Effector memory CD4-positive, alpha-beta T cell (primary cell): ENCODE measurements at regions not wholly inside any gene's neighbourhood (a gene's known extent, or its start where the extent isn't known, plus 50 kb on each side); places are given as distances from the start of the nearest gene placed in this dataset.
"Not testable (repeated sequence)": the region's sequence is repeated elsewhere in the genome, so short reads cannot be mapped to it uniquely, and the experiment has no call there.

Experiments
- DNase-seq, 3 donors: peaks; one replicate each; pipeline ENCODE4 v3.0.0-alpha.2; 2020
- H3K27ac ChIP-seq: 2 replicates; pipeline ENCODE4 v1.7.0; 2013; ENCODE audit warnings: mild to moderate bottlenecking, low read length, moderate library complexity; ENCODE audit not compliant: insufficient read depth, poor library complexity, severe bottlenecking
- H3K27me3 ChIP-seq: replicated peaks from 2 replicates; pipeline ENCODE4 v1.7.0; 2013; ENCODE audit warnings: mild to moderate bottlenecking, low read length; ENCODE audit not compliant: insufficient read depth, control insufficient read depth, poor library complexity, severe bottlenecking
- H3K36me3 ChIP-seq: 2 replicates; pipeline ENCODE4 v1.7.0; 2013; ENCODE audit warnings: mild to moderate bottlenecking, low read length, moderate library complexity; ENCODE audit not compliant: control insufficient read depth, insufficient read depth
- H3K4me1 ChIP-seq: 2 replicates; pipeline ENCODE4 v1.7.0; 2013; ENCODE audit warnings: low read length, mild to moderate bottlenecking; ENCODE audit not compliant: control insufficient read depth, insufficient read depth, poor library complexity, severe bottlenecking
- H3K4me3 ChIP-seq: 2 replicates; pipeline ENCODE4 v1.7.0; 2013; ENCODE audit warnings: low read length, low read depth, mild to moderate bottlenecking; ENCODE audit not compliant: insufficient read depth, poor library complexity, severe bottlenecking
- H3K9me3 ChIP-seq: 2 replicates; pipeline ENCODE4 v1.7.0; 2013; ENCODE audit warnings: mild to moderate bottlenecking, low read length, moderate library complexity; ENCODE audit not compliant: control insufficient read depth

GRCh38 chr22:25492162-25492561 is 72.3 kb upstream of the GRK3 start:
- no peak for DNase-seq
- Histone ChIP-seq H3K36me3 (no peaks in the 10 kb centered on the region), H3K4me3 (no peak overlapping the region), H3K27ac (no peak overlapping the region), H3K4me1 (no peaks in the 10 kb centered on the region), H3K27me3 (no peaks in the 10 kb centered on the region), H3K9me3 (no peaks in the 10 kb centered on the region)

- H3K4me3 ChIP-seq = no peak overlapping the region
- H3K4me1 ChIP-seq = no peaks in the 10 kb centered on the region
- H3K27ac ChIP-seq = no peak overlapping the region
- H3K27me3 ChIP-seq = no peaks in the 10 kb centered on the region
- no peaks in the 10 kb centered on the region for H3K9me3 ChIP-seq
- no peaks in the 10 kb centered on the region for H3K36me3 ChIP-seq
- no peak for DNase-seq
These were observed 71.4 kb upstream of the GRK3 start for GRCh38 chr22:25492841-25493734.

GRCh38 chr22:25493794-25494193 is 70.7 kb upstream of the GRK3 start:
- Histone ChIP-seq H3K36me3 (no peaks in the 10 kb centered on the region), H3K27me3 (no peaks in the 10 kb centered on the region), H3K4me3 (no peak overlapping the region), H3K27ac (no peak overlapping the region), H3K9me3 (no peaks in the 10 kb centered on the region), H3K4me1 (no peaks in the 10 kb centered on the region)
- DNase-seq = no peak

- no peaks in the 10 kb centered on the region for H3K36me3 ChIP-seq
- H3K9me3 ChIP-seq = no peaks in the 10 kb centered on the region
- no peak for DNase-seq
- no peak overlapping the region for H3K27ac ChIP-seq
- H3K4me3 ChIP-seq = no peak overlapping the region
- no peaks in the 10 kb centered on the region for H3K27me3 ChIP-seq
- H3K4me1 ChIP-seq = no peaks in the 10 kb centered on the region
These were observed 69.7 kb upstream of the GRK3 start for GRCh38 chr22:25494774-25495173.

- H3K4me3 ChIP-seq = no peak overlapping the region
- no peaks in the 10 kb centered on the region for H3K4me1 ChIP-seq
- DNase-seq = no peak
- no peaks in the 10 kb centered on the region for H3K9me3 ChIP-seq
- no peak overlapping the region for H3K27ac ChIP-seq
- H3K27me3 ChIP-seq = no peaks in the 10 kb centered on the region
- no peaks in the 10 kb centered on the region for H3K36me3 ChIP-seq
These were observed 69.2 kb upstream of the GRK3 start for GRCh38 chr22:25495285-25495684.

GRCh38 chr22:25496396-25497064 is 67.9 kb upstream of the GRK3 start:
- Histone ChIP-seq H3K27me3 (no peaks in the 10 kb centered on the region), H3K9me3 (no peaks in the 10 kb centered on the region), H3K27ac (no peak overlapping the region), H3K4me3 (no peak overlapping the region), H3K4me1 (no peaks in the 10 kb centered on the region), H3K36me3 (no peaks in the 10 kb centered on the region)
- no peak for DNase-seq

- Histone ChIP-seq H3K4me1 (no peaks in the 10 kb centered on the region), H3K36me3 (no peaks in the 10 kb centered on the region), H3K9me3 (no peaks in the 10 kb centered on the region), H3K4me3 (no peak overlapping the region), H3K27me3 (no peaks in the 10 kb centered on the region), H3K27ac (no peak overlapping the region)
- no peak for DNase-seq
These were observed 67.3 kb upstream of the GRK3 start for GRCh38 chr22:25497181-25497641.

GRCh38 chr22:25497716-25498115 is 66.8 kb upstream of the GRK3 start:
- no peaks in the 10 kb centered on the region for H3K27me3 ChIP-seq
- H3K9me3 ChIP-seq = no peaks in the 10 kb centered on the region
- no peaks in the 10 kb centered on the region for H3K4me1 ChIP-seq
- H3K27ac ChIP-seq = no peak overlapping the region
- no peak for DNase-seq
- no peaks in the 10 kb centered on the region for H3K36me3 ChIP-seq
- H3K4me3 ChIP-seq = no peak overlapping the region

GRCh38 chr22:25500671-25501070 is 63.8 kb upstream of the GRK3 start:
- H3K27ac ChIP-seq, H3K9me3 ChIP-seq, H3K36me3 ChIP-seq, H3K4me3 ChIP-seq, H3K27me3 ChIP-seq, H3K4me1 ChIP-seq, DNase-seq: not testable (repeated sequence)

GRCh38 chr22:25504017-25504416 is 60.5 kb upstream of the GRK3 start:
- not testable (repeated sequence) for H3K4me3 ChIP-seq, DNase-seq, H3K27ac ChIP-seq, H3K27me3 ChIP-seq, H3K4me1 ChIP-seq, H3K9me3 ChIP-seq, H3K36me3 ChIP-seq
